Stimulated activated CD4-positive, alpha-beta T cell treated with anti-CD3 and anti-CD28 coated beads, Interleukin-12 subunit alpha, Interleukin-12 subunit beta, amount 100 ng/mL, for 4 hours (primary cell): ENCODE measurements at regions not wholly inside any gene's neighbourhood (a gene's known extent, or its start where the extent isn't known, plus 50 kb on each side); places are given as distances from the start of the nearest gene placed in this dataset.

Source experiments
- DNase-seq: peaks from one replicate; pipeline ENCODE4 v3.0.0-alpha.2; 2020

DNA sequence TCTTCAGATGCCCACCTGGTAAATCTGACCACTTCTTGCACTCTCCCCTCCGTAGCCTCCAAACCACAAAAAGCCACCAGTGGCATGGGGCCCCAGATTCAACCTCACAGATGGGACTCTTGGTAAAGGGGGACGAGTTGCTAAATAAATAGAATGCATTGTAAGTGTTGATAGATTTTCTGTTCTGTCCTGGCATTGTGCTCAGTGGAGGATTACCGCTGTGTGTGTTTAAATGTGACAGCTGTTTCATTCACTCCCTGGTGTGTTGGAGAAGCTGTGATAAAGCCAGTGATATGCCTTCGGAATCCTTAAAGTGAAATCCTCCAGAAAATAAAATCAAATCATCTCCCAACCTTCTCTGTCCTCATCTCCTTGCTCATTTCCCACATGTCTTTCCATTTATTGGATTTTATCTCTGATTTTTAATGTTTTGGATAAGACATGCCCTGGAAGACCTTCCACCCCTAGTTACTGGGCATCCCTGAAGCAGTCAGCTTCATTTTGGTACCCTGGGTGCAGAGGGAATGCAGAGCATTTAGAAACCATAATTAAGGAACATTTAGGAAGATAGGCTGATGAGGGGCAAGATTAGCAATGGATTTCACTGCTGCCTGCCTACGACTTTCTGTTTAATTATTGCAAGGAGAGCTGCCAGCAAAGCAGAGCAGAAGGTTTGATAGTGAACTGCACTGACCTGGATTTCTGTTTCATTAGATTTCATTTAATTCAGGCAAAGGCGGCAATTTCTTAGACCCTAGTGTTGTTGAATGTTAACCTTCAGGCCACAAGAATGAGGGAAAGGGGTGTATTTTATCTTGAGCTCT, 460.9 kb upstream of the KIRREL3 start:
- no peak for DNase-seq

DNA sequence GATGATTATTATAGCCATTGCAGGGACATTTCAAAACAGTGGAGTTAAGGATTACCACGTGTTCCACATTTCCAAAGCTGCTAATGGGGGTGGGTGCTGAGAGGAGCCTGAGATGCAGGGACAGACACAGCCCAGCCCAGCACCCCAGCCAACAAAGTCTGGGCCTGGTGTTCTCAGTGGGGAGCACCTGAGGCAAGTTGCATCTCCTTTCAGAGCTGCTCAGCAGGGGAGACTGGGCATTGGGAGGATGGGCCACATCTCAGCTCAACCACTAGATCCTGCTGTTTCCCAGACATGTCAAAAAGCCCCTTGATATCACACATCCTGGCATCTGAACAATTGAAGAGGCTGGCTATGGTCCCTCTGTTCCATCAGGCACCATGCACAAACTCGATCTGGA, 458.0 kb upstream of the KIRREL3 start:
- DNase-seq: no peak

DNA sequence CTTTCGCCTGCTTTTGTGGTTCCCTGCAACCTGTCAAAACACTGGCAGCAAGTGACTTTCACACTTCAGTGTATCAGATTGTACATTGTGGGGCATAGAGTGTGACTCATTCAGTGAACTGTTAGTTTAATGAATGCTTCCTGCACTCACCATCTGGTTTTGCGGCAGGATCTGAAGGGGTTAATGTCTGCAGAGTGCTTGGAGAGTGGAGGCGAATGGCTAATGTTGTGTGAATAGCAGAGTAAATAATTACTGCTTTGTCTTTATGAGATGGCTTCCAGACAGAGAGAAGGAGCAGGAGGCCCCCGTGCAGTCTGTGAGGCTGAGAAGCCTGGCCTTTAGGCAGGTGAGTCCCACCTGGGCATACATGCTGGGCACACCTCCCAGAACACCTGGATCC, 454.3 kb upstream of the KIRREL3 start:
- DNase-seq: no peak

DNA sequence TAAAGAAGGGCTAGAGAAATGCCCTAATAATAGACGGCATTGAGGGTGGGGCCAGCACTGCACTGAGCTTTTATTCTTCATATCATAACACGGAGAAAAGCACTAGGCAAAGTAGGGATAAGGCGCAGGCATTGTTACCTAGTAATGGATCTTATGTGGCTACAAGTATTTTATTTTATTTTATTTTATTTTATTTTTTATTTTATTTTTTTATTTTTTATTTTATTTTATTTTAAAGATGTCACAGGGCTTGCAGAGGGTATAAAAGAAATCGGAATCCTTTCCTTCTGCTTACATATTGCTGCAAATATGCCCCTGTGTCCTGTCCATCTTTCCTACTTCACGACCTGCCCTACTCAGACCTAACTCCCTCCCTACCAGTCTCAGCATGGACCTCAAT, 452.0 kb upstream of the KIRREL3 start:
- DNase-seq: no peak

DNA sequence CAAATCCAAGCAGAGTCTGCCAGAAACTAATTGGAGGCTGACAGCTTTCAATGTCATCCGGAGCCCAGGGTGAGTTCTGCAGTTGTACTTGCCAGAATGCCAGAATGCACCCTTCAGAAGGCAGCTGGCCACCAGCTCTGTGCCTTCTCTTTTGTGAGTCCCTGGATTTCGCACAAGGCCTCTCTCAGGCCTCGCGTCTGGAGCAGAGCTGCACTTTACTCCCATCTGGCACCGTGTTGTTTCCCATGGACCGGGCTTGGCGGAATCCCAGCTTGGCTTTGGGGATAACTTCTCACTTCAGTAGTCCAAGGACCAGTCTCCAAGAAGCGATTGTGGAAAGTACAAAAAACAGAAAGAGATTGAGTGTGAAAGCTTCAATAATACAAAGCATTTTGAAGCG, 451.3 kb upstream of the KIRREL3 start:
- no peak for DNase-seq

DNA sequence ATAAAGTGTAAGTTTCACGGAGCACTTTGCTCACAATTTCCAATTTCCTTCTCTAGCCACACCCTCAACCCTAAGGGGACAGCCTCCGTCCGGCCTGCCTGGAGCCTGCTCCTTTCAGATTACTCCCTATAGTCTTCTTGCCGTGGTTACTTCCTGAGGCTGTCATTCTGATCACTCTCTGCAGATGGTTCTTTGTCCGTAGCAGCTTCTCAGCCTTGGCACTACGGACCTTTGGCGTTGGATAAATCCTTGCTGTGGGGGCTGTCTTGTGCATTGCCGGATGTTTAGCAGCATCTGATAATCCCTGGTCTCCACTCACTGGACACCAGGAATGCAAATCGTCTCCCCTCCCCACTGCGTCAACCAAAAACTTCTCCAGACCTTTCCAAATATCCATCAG, 447.5 kb upstream of the KIRREL3 start:
- DNase-seq: no peak

DNA sequence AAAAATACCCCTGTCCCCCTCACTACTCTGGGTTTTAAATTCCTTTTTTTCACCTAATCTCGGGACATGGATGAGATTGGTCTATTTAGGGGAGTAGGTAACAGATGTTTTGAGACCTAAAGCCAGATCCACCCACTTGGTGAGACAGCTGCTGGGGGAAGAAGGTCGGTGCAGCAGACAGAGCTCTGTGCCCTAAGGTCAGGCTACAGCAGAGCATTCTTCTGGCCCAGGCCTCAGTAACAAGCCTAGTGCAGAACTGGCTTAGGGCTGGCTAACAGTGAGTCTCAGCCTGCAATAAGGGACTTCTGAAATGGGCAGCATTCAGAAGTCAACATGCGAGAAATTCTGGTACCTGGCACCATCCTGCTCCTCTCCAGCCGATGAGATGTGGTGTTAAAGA, 444.9 kb upstream of the KIRREL3 start:
- DNase-seq: no peak

DNA sequence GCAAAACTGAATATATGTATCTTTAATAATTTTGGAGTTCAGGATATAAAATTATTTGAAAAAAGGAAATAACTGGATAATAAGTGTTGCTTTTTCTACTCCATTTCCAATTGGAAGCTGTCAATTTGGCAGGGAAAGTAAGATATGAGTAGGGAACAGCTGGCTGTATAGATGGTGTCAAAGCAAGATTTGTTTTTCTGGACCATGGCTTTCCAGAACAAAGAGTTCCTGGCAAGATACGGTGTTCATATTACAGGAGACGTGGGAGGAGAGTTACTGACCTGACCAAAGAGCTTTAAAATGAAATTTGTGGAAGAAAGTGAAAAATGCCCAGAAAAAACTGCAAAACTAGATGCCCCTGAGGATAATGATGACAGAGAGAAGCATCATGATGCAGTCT, 442.7 kb upstream of the KIRREL3 start:
- DNase-seq: no peak

DNA sequence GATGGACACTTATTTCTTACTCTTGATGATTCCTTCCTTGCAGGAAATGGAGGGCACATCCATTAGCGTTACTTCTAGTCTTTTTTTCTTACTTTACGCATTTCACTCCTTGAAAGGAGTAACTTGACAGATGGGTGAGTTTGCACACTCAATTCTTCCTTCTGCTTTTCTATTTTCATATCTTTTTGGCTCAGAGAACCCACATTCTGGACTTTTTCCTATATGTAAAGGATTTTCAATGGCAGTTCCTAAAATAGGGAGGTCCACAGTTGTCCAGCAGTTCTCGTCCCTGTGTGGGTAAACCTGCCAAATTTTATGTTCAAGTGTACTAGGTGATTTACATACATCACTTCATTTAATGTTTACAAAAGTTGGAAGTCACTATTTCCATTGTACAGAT, 440.0 kb upstream of the KIRREL3 start:
- no peak for DNase-seq

DNA sequence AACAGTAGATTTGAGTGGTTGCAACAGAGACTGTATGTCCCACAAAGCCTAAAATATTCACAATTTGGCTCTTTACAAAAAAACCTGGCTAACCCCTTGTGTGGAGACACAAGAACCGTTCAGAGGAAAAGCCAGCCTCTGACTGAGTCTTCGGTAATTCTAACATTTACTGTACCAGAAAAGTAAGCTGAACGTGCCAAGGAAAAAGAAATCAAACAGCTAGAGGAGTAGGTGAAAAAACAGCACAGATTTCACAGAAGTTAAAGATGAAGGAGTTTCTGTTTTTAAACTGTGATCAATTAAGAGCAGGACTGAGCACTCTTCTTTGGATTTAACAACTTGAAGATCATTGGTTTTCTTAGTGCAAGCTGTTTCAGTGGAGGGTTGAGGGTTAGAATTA, 424.7 kb upstream of the KIRREL3 start:
- DNase-seq: no peak

DNA sequence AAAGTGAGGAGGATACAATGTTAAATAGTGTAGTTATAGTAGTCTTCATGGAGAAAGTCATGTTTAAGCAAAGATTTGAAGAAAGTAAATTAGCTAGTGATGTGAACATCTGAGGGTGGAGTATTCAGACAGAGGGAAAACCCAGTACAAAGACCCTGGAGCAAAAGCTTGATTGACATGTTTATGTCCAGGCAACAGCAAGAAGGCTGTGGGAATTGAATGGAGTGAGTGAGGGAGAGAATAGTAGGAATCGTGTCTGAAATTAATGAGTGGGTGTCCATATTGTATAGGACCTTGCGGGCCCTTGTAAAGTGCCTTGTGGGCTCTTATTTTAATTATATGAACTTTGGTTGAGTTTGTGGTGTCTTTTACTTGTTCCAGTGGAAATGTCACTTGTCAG, 424.1 kb upstream of the KIRREL3 start:
- no peak for DNase-seq

DNA sequence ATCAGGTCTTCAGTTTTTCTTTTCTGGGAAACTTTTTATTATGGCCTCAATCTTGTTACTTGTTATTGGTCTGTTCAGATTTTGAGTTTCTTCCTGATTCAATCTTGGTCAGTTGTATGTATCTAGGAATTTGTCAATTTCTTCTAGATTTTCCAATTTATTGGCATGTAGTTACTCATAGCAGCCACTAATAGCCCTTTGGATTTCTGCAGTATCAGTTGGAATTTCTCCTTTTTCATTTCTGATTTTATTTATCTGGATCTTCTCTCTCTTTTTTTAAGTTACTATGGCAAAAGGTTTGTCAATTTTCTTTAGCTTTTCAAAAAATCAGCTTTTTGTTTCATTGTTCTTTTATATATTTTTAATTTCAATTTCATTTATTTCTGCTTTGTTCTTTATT, 419.6 kb upstream of the KIRREL3 start:
- no peak for DNase-seq

DNA sequence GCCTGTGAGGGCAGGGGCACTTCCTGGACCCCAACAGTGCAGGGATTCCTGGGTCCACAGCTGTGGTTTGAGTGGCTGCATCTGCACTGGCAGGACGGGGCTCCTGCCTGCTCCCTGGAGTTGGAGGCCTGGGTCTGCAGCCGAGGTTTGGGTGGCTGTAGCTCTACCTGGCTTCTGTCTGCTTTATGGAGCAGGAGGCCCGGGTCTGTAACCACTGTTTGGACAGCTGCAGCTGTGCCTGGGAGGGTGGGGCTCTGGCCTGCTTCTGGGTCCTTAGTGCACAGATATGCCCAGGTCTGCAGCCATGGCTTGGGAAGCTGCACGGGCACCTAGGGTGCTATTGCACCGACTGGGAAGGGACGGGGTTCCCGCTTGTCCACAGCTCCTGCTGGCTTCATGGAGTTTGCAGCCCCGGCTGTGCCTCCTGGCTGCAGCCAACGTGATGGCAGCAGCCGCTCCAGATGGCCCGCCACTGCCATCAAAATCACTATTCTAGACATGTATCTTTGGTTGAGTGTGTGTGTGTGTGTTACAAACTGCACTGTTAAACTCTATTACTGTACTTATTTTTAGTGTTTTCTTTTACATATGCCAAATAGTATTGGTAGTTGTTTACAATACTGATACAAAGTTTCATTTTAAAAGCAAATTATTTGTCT, 412.3 kb upstream of the KIRREL3 start:
- DNase-seq: no peak

DNA sequence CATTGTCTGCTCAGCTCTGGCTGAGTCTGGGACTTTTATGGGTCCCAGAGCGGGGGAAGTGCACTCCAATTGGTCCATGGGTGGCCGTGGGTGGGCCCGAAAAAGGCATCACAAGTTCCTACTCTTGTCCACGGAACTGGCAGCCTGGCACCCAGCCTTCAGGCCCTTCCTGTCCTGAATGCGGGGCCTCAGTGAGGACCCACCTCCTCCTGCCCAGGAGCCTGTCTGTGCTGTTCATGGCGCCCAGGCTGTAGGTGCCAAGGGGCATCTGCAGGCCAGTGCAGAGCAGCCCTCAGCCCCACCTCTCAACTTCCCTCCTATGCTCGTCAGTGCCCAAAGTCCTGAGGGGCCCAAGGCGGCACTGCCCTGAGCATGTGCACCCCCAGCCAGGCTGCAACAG, 411.7 kb upstream of the KIRREL3 start:
- DNase-seq: no peak

DNA sequence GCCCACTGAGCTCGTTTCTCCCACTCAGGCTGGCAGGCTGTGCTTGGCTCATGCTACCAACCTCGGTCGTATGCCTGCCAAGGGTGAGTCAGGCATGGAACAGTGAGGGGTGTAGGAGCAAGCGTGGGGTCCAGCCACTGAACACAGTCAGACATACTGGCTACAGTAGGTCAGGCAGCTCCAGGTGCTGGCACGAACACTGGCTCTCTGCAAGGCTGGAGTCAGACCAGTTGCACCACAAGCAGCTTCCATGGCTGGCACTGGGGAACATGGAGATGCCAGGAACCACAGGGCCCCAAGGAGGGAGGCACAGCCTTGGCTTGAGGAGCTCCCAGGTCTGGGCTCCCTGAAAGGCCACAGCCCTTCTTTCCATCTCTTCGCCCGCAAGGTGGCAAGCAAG, 410.7 kb upstream of the KIRREL3 start:
- DNase-seq: no peak

DNA sequence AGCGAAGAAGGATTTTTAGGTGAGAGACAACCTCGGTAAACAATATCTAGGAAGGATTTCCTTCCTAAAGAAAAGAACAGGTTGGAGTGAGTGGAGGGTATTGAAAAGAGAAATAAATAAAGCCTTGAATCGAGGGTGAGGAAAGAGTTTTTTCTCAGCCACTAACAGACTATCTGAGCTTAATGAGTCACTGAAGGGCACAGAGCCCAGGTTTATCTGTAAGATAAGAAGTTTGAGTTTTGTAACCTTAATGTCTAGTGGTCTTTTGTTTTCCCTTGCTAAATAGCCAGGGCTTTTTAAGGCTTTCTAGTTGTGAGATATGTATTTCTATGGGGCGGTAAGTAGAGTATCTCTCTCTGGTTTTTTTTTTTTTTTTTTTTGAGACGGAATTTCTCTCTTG, 394.5 kb upstream of the KIRREL3 start:
- DNase-seq: no peak

DNA sequence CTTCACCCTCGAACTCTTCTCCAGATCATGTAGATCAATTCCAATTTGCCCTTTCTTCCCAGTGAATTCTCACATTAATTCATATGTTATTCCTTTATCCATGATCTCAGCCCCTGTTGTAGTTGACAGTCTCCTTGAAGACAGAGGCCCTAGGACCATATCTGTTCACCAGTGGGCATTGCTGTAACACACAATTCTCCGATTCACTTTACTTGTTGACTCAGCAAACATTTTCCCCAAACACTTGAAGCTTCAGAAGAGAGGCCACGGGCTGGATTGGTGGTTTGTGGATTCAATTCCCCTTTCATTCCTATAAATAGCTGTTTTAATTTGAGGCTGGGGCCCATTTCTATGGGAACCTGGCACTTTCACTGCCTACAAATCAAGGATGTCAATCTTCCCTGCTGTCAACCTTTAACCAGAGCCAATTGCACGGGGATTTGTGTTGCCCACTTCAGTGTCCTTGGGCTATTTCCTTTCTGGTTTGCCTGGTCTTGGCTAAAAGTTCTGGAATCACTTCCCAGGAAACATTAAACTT, 393.0 kb upstream of the KIRREL3 start:
- no peak for DNase-seq

DNA sequence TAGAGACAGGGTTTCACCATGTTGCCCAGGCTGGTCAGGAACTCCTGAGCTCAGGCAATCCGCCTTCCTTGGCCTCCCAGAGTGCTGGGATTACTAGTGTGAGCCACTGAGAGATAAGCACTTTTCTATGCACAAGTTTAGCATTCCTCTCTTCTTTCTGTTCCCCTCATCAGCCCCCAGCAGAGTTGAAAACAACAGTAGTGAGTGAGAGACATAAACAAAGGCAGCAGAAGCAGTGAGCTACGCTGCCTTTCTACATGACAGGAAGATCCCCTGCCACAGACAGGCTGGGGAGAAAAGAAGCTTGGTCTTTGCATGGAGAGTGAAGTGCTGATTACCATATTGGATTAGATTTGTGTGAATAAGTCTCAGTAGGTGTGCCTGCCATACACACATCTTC, 392.0 kb upstream of the KIRREL3 start:
- DNase-seq: no peak

DNA sequence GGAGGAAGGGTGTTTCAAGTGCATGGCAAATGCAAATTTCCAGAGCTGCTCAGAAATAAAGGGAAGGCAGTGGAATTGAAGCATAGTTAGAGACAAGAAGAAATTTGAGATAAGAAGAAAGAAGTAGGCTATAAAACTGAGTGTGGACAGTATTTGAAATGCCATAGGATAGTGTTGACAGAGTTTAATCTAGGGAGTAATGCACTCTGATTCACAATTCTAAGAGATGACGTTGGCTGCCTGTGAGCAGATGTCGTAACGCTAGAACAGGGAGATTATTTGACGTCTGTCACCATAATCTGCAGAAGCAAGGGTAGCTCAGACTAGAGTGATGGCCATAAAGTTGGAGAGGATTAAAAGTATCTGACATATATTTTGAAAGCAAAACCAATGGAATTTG, 389.9 kb upstream of the KIRREL3 start:
- no peak for DNase-seq

DNA sequence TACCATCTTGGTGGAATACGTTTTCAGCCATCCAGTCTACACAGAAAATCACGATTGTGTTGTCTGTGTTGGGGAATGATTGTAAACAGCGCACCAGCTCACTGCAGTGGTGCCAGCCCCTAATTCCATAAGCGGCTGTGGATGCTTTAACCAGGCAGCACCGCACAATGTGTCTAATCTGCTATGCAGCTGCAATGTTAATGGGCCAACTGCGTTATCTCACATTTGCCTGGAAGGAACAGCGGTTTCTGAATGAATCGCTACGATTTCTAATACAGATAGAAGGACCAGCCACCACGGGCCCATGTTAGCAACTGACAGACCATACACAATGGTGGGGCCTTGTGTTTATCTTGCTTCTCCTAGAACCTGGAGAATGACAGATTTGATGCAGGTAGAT, 384.5 kb upstream of the KIRREL3 start:
- no peak for DNase-seq

DNA sequence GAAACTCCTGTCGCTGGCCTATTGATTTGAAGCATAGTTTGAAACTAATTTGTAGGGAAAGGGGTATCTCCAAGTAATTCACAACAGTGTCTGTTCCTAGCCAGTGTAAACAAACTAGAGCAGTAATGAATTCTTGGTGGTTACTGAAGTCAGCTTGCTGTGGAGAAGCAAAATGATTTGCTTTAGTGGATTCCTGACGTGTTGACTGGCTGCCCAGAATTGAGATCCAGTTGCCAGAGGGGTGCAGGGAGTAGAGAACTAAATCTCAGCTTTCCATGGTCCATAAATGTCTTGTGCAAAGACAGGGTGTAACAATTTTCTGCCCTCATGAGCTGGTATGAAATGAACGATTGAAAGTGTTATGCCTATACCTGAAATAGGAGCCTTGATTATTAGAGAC, 382.5 kb upstream of the KIRREL3 start:
- DNase-seq: no peak

DNA sequence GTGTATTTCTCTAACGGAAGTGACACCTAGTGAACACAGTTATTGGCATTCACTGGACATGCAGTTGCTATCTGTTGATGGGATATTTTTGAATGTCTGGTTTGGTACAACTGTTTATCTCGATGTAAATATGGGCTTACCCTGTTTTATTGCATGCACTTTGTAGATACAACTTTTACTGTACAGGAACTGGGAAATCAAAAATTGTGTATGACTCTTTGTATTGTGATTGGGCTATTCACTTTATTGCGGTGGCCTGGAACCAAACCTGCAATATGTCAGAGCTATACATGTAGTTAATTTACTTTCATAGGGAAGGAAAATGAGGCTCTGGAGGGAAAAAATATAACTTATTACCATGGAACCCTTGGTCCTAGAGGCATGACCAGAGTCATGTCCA, 380.7 kb upstream of the KIRREL3 start:
- DNase-seq: no peak

DNA sequence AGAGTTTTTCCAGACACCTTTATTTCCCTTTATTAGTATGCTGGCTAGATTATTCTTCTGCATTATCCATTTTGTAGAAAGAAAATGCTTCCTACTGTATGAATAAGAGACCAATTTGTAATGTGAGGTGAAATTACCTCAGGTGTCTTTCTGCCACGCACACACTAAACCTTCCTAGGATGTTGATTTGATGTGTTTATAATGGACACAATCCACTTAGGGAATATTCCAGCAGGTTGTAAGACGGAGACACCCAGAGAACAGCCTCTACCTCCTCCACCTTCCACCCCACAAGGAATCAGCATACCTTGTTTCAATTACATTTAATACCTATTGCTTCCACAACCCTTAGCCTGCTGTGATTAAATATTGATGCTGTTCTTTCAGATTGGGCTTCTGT, 379.1 kb upstream of the KIRREL3 start:
- DNase-seq: no peak

DNA sequence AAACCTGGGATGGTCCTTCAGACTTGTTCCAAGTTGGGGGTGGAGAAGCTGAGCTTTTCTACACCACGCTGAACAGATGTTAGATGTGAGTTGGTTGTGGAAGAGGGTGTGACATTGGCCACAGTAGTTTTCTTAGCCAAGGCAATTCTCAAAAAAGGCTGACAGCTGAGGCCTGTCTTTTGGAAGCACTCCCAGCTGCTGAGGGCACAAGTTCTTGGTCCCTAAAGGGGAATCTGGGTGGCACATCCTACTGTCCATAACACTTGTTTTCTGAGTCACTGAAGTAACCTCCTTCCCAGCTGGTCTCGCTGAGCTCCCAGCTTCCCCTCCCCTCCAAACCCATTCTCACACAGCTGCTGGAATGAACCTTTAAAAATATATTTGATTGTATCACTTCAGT, 375.7 kb upstream of the KIRREL3 start:
- no peak for DNase-seq

DNA sequence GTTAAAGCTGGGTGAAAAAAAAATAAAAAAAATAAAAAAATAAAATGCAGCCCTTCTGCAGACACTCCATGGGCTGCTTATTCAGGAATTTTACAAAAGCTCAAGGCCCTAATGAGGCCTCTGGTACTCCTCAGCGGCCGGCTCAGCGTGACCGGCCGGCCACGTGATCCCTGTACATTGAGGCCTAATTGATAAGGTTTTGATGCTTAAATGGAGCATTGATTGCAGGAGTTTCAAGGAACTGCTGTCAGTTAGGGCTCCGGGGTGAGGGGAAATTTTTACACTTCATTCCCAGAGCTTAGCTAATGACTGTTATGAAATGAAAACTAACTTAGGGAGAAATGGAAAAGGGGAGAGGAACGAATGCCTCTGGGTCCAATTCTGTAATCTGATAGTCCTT, 368.8 kb upstream of the KIRREL3 start:
- DNase-seq: no peak
